K562 (cell line): ENCODE measurements at regions not wholly inside any gene's neighbourhood (a gene's known extent, or its start where the extent isn't known, plus 50 kb on each side); places are given as distances from the start of the nearest gene placed in this dataset.

ENCODE experiments used
- ATAC-seq: fragments of 200-7000 bp; cut with Tn5 transposase; 3 replicates; pipeline ENCODE4 v1.9.1; 2020; ENCODE audit warnings: moderate library complexity
- BruUV-seq: library from RNA; stranded (reverse); fragments of 400-500 nt; replicated peaks from 2 replicates; lab custom pipeline; 2021; lab: Mats Ljungman, UMichigan
- CTCF ChIA-PET: fragments of 300-600 bp; formaldehyde crosslinking; extraction: SDS; loops from one replicate; lab custom pipeline; 2021; ENCODE audit warnings: low intra/inter-chr PET ratio; lab: Yijun Ruan, JAX
- POLR2A ChIA-PET: fragments of 300-600, 350-650 bp; sonication (Branson Sonifier 250); formaldehyde crosslinking; extraction: SDS; loops from one replicate; lab custom pipeline; 2021; ENCODE audit warnings: antibody characterized with exemption, inconsistent platforms; lab: Yijun Ruan, JAX
- DNase-seq, 4 experiments: peaks; one replicate each; pipeline versions ENCODE4 v3.0.0 to v3.0.0-alpha.2; 2011 to 2018; ENCODE audit warnings: low spot score in 3 of 4, mixed read lengths in 3 of 4; ENCODE audit errors: extremely low read depth in 1 of 4
- FAIRE-seq: peaks from 2 replicates; lab custom pipeline; 2011; peaks lifted over from hg19 to GRCh38; lab: Jason Lieb, UNC
- H2AFZ ChIP-seq: 2 replicates; pipeline ENCODE4 v1.6.0; 2011; ENCODE audit warnings: low read depth, low read length, control low read depth, inconsistent platforms
- H3K27ac ChIP-seq: fragments of 200-600 bp; 3 replicates; pipeline ENCODE4 v1.8.0; 2011; ENCODE audit warnings: low read depth, mild to moderate bottlenecking, control low read depth, inconsistent platforms, low read length, moderate library complexity, mixed read lengths; ENCODE audit errors: extremely low read depth
- H3K27me3 ChIP-seq, 2 experiments: fragments of 300-600 bp in 1 of 2; 2 replicates in 1 of 2; 3 replicates in 1 of 2; pipeline versions ENCODE4 v1.6.0 to v1.8.0; 2011; ENCODE audit warnings: inconsistent platforms in 2 of 2, low read length in 2 of 2, mild to moderate bottlenecking in 1 of 2, mixed read lengths in 1 of 2, moderate library complexity in 1 of 2; ENCODE audit not compliant: control insufficient read depth in 2 of 2, insufficient read depth in 2 of 2
- H3K36me3 ChIP-seq: fragments of 300-600 bp; 3 replicates; pipeline ENCODE4 v1.8.0; 2011; ENCODE audit warnings: mild to moderate bottlenecking, low read length, inconsistent platforms; ENCODE audit not compliant: control insufficient read depth, insufficient read depth
- H3K4me1 ChIP-seq, 2 experiments: fragments of 200-600 bp in 1 of 2; replicated peaks in 1 of 2; 2 replicates in 1 of 2; 3 replicates in 1 of 2; pipeline versions ENCODE4 v1.5.1 to v1.8.0; 2011; ENCODE audit warnings: inconsistent platforms in 2 of 2, low read length in 2 of 2, mild to moderate bottlenecking in 1 of 2, mixed read lengths in 1 of 2, moderate library complexity in 1 of 2; ENCODE audit not compliant: control insufficient read depth in 2 of 2, insufficient read depth in 2 of 2
- H3K4me2 ChIP-seq: 2 replicates; pipeline ENCODE4 v1.6.1; 2011; ENCODE audit warnings: low read length, control low read depth, inconsistent platforms, mixed read lengths; ENCODE audit not compliant: insufficient read depth
- H3K4me3 ChIP-seq: fragments of 200-600 bp; sonication (generic), shearing (Covaris generic); 2 replicates; pipeline ENCODE4 v1.5.1; 2016; ENCODE audit warnings: control low read depth, inconsistent platforms
- H3K79me2 ChIP-seq: fragments of 200-600 bp; 3 replicates; pipeline ENCODE4 v1.8.0; 2011; ENCODE audit warnings: low read length, inconsistent platforms; ENCODE audit not compliant: control insufficient read depth, insufficient read depth
- H3K9ac ChIP-seq, 2 experiments: 2 replicates each; pipeline versions ENCODE4 v1.6.0 to v1.6.1; 2011; ENCODE audit warnings: low read depth in 2 of 2, low read length in 2 of 2, control low read depth in 1 of 2, inconsistent platforms in 1 of 2, mild to moderate bottlenecking in 1 of 2, mixed read lengths in 1 of 2; ENCODE audit not compliant: insufficient read depth in 1 of 2
- H3K9me1 ChIP-seq: one replicate; pipeline ENCODE4 v1.6.0; 2011; ENCODE audit warnings: inconsistent platforms, mild to moderate bottlenecking, low read length, moderate library complexity; ENCODE audit not compliant: control insufficient read depth, insufficient read depth
- H3K9me3 ChIP-seq: replicated peaks from 2 replicates; pipeline ENCODE4 v1.5.1; 2011; ENCODE audit warnings: low read depth, low read length, inconsistent platforms; ENCODE audit not compliant: control insufficient read depth, insufficient read depth
- H4K20me1 ChIP-seq: replicated peaks from 2 replicates; pipeline ENCODE4 v1.6.1; 2011; ENCODE audit warnings: low read length, inconsistent platforms, mixed read lengths; ENCODE audit not compliant: control insufficient read depth, insufficient read depth
- BRD4 ChIP-seq: fragments of 200-600 bp; sonication (generic); IDR thresholded peaks from 2 replicates; pipeline ENCODE4 v1.6.1; 2017; ENCODE audit warnings: inconsistent platforms
- CC2D1A ChIP-seq: fragments of 450-650 bp; IDR thresholded peaks from 2 replicates; pipeline ENCODE4 v1.6.1; 2017; ENCODE audit warnings: mild to moderate bottlenecking
- CEBPZ ChIP-seq: fragments of 150-350 bp; IDR thresholded peaks from 2 replicates; pipeline ENCODE4 v1.6.1; 2014; ENCODE audit warnings: low read depth, mild to moderate bottlenecking, low read length, borderline replicate concordance
- HIVEP1 ChIP-seq: fragments of 250-450 bp; sonication (Bioruptor Pico); IDR thresholded peaks from 2 replicates; pipeline ENCODE4 v1.4.0; 2020; ENCODE audit warnings: mild to moderate bottlenecking
- HMGXB4 ChIP-seq: sonication (generic); formaldehyde crosslinking; IDR thresholded peaks from 2 replicates; pipeline ENCODE4 v1.8.1; 2023; ENCODE audit warnings: mild to moderate bottlenecking, missing genetic modification reagents
- MXI1 ChIP-seq: IDR thresholded peaks from 2 replicates; pipeline ENCODE4 v1.6.1; 2011; ENCODE audit warnings: low read depth, mild to moderate bottlenecking, improper control_type of control experiment, low read length
- PHTF2 ChIP-seq: fragments of 250-450 bp; sonication (Bioruptor Pico); IDR thresholded peaks from 2 replicates; pipeline ENCODE4 v1.5.0; 2021; ENCODE audit warnings: mild to moderate bottlenecking
- POLR2H ChIP-seq: IDR thresholded peaks from 2 replicates; pipeline ENCODE4 v1.6.1; 2016; ENCODE audit warnings: missing genetic modification characterization, low read depth, mild to moderate bottlenecking, control low read depth, missing compliant biosample characterization, moderate library complexity
- SREBF1 ChIP-seq: fragments of 150-350 bp; IDR thresholded peaks from 2 replicates; pipeline ENCODE4 v1.6.1; 2014; ENCODE audit warnings: antibody characterized with exemption, low read depth, low read length, borderline replicate concordance
- STAT5B ChIP-seq: fragments of 250-450 bp; sonication (Bioruptor Pico); IDR thresholded peaks from 2 replicates; pipeline ENCODE4 v1.8.0; 2021; ENCODE audit warnings: mild to moderate bottlenecking, inconsistent platforms
- TEAD1 ChIP-seq, 2 experiments: fragments of 450-650 bp in 1 of 2; sonication (generic) in 1 of 2; formaldehyde crosslinking; IDR thresholded peaks; 2 replicates each; pipeline versions ENCODE4 v1.4.0 to v1.8.0; 2020 to 2022; ENCODE audit warnings: mild to moderate bottlenecking in 2 of 2, missing genetic modification reagents in 1 of 2
- ZNF655 ChIP-seq: fragments of 250-450 bp; sonication (Bioruptor Pico); IDR thresholded peaks from 2 replicates; pipeline ENCODE4 v1.5.0; 2021
- ZNF764 ChIP-seq: fragments of 250-450 bp; sonication (Bioruptor Pico); IDR thresholded peaks from 2 replicates; pipeline ENCODE4 v1.4.0; 2020; ENCODE audit warnings: low read depth, mild to moderate bottlenecking, moderate library complexity
- whole genome bisulfite sequencing: fragments of 100-300 bp; shearing (Covaris generic); methylation state at CpG from one replicate; pipeline ENCODE4 v1.1.6; 2016; ENCODE audit warnings: low coverage, mixed read lengths; ENCODE audit not compliant: insufficient coverage; ENCODE audit errors: missing lambda C conversion rate; 5-methylcytosine and 5-hydroxymethylcytosine counted together
- in situ Hi-C: fragments of 300-500 bp; cut with MboI; formaldehyde crosslinking; loops from 4 replicates; pipeline ENCODE4 v1.15.0; 2018; ENCODE audit warnings: inconsistent platforms, mixed read lengths
- intact Hi-C: fragments of 100-400 bp; cut with micrococcal nuclease; formaldehyde crosslinking; loops from 2 replicates; pipeline ENCODE4 v1.14.2; 2022
- TF ChIP-seq, protein P1 (sequence below): fragments of 250-450 bp; sonication (Bioruptor Pico); IDR thresholded peaks from 2 replicates; pipeline ENCODE4 v1.4.0; 2020; ENCODE audit warnings: borderline replicate concordance

DNA sequence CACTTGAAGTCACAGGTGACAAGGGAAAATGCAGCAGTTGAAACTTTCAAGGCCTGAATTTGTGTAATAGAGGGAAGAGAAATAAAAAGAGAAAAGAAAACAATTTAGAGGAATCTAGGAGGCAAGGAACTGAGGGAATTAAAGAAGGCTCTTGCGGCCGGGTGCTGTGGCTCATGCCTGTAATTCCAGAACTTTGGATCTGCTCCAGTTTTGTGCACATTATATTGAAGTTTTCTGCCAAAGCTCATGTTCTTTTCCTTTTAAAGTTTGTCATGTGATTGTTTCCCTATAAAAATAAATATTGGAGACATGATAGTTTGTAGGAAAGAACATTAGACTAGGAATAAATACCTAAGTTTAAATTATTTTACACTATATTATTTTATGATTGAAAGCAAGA lies 433.9 kb upstream of the CPEB2 start:
- Histone ChIP-seq H4K20me1 (no peaks in the 10 kb centered on the region), H3K4me2 (no peak overlapping the region), H2AFZ (no peak overlapping the region), H3K36me3 (no peaks in the 10 kb centered on the region), H3K9ac (no peak overlapping the region), H3K4me1 (no peaks in the 10 kb centered on the region), H3K9me1 (no peaks in the 10 kb centered on the region), H3K4me3 (no peak overlapping the region), H3K27me3 (no peaks in the 10 kb centered on the region), H3K79me2 (no peaks in the 10 kb centered on the region), H3K9me3 (no peaks in the 10 kb centered on the region), H3K27ac (no peak overlapping the region)
- intact Hi-C loops (no loop called here), in situ Hi-C loops (no loop called here)
- ChIA-PET CTCF (no interaction called here), POLR2A (no interaction called here)
- FAIRE-seq (no peak), DNase-seq (no peak), ATAC-seq (no peak)
- WGBS: 3% methylated on average over 2 of the region's 2 CpGs
- BruUV-seq: no TSS peak
- TF ChIP-seq STAT5B (CRISPR knock-in tag) (no peak), MXI1 (no peak), HMGXB4 (CRISPR knock-in tag) (no peak), TEAD1 (CRISPR knock-in tag; IDR thresholded peaks at IDR 0.05) (no peak), CC2D1A (no peak), CEBPZ (no peak), SREBF1 (no peak), HIVEP1 (CRISPR knock-in tag) (no peak), POLR2H (tag) (no peak), BRD4 (no peak), ZNF655 (no peak), PHTF2 (no peak), ZNF764 (CRISPR knock-in tag) (no peak)
- TF ChIP-seq, protein P1, sequence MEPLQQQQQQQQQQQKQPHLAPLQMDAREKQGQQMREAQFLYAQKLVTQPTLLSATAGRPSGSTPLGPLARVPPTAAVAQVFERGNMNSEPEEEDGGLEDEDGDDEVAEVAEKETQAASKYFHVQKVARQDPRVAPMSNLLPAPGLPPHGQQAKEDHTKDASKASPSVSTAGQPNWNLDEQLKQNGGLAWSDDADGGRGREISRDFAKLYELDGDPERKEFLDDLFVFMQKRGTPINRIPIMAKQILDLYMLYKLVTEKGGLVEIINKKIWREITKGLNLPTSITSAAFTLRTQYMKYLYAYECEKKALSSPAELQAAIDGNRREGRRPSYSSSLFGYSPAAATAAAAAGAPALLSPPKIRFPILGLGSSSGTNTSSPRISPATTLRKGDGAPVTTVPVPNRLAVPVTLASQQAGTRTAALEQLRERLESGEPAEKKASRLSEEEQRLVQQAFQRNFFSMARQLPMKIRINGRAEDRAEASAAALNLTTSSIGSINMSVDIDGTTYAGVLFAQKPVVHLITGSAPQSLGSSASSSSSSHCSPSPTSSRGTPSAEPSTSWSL (CRISPR knock-in tag): no peak
